HG03175 (cell line): ENCODE measurements at regions not wholly inside any gene's neighbourhood (a gene's known extent, or its start where the extent isn't known, plus 50 kb on each side); places are given as distances from the start of the nearest gene placed in this dataset.
"Not testable (repeated sequence)": the region's sequence is repeated elsewhere in the genome, so short reads cannot be mapped to it uniquely, and the experiment has no call there.

Experiments used
- ATAC-seq: cut with Tn5 transposase; IDR thresholded peaks from one replicate; pipeline ENCODE4 v1.9.1; 2021; ENCODE audit warnings: mild to moderate bottlenecking, moderate library complexity; ENCODE audit not compliant: unreplicated experiment

DNA sequence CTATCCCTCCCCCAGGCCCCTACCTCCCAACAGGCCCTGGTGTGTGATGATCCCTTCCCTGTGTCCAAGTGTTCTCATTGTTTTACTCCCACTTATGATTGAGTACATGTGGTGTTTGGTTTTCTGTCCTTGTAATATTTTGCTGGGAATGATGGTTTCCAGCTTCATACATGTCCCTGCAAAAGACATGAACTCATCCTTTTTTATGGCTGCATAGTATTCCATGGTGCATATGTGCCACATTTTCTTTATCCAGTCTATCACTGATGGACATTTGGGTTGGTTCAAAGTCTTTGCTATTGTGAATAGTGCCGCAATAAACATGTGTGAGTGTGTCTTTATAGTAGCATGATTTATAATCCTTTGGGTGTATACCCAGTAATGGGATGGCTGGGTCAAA lies 151.7 kb downstream of the VSIG4 start:
- not testable (repeated sequence) for ATAC-seq

- no peak for ATAC-seq
These were observed 156.3 kb downstream of the VSIG4 start for GRCh38 chrX:65883556-65883955.

DNA sequence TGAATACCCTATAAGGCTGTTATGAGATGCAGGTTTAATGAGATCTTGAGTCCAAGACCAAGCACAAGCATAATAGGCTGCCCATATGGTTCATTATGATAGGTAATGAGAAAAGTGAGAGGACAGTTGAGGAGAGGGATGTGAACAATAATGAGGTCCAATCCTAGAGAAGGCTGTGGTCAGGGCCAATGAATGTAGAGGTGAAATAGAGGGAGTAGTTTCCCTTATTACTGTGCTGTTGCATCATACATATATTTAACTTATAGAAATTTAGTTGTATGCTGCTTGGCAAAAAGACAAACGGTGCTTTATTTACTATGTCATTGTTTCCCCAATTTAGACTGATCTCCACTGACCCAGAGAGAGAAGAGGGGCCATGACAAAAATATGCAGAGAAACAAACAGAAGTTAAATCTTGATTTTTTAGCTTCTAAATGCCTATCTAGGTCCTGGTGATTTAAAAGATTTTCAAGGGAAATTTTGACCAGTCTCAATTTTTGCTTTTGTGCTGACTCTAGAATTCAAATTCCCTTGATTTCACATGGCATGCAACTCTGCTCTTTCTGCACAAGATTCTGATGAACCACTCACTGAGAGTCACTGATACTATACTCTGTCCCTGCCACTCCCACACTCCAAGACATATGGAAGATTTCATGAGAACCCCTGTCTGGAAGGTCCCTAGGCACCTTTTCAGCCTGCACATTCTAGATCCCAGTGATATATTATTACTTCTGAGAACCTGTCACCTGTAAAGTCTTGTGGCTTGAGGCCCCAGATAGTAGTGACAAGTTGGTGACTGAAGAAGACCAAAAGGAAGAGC lies 159.7 kb downstream of the VSIG4 start:
- no peak for ATAC-seq

DNA sequence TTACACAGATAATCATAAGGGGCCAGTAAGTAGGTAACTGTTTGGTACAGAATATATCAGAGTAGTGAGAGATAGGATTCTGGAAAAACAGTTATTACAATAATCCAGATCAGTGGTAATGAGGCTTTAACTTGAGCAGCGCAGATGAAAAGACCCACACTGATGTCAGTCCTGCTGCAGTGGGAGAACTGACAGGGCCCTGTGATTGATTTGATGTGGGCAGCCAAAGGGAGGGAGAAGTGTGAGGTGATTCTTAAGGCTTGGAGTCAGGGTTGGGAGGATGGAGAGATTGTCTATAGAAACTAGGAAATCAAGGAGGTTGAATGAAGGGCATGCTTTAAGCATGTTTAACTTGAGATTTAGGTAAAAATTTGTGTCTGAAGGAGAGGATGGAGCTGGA lies 161.4 kb downstream of the VSIG4 start:
- ATAC-seq = no peak

GRCh38 chrX:65877953-65878352 lies 161.9 kb downstream of the VSIG4 start:
- ATAC-seq = no peak

DNA sequence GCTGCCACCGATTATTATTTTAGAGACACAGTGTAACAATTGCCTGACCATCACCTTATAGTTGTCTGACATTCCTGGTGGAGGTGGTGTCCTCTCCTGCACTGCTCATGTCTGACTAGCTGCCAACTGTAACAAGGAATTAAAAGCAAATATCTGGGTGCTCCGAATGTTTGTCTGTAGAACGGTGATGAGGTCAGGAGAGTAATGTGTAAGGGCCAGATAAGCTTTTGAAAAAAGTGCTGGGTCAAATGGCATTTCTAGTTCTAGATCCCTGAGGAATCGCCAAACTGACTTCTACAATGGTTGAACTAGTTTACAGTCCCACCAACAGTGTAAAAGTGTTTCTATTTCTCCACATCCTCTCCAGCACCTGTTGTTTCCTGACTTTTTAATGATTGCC lies 164.3 kb downstream of the VSIG4 start:
- ATAC-seq = not testable (repeated sequence)

GRCh38 chrX:65874765-65875164 lies 165.1 kb downstream of the VSIG4 start:
- no peak for ATAC-seq

DNA sequence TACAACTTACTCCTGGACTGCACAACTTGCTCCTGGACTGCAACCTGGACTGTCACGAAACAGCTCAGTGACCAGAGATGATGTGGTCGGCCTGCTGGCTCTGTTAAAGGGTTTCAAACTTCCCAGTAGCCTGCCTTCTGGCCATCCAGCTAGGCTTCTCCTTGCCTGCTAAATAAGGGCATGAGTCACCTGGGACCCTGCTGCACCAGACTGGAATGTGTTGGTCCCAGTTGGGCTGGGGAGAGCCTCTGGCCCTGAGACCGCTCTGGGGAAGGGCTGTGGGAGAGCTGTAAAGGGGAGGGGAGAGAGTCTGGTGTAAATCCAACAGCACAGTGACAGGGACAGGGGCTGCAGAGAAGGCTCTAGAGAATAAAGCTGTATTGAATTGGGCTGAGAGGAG lies 165.8 kb downstream of the VSIG4 start:
- ATAC-seq = no peak

DNA sequence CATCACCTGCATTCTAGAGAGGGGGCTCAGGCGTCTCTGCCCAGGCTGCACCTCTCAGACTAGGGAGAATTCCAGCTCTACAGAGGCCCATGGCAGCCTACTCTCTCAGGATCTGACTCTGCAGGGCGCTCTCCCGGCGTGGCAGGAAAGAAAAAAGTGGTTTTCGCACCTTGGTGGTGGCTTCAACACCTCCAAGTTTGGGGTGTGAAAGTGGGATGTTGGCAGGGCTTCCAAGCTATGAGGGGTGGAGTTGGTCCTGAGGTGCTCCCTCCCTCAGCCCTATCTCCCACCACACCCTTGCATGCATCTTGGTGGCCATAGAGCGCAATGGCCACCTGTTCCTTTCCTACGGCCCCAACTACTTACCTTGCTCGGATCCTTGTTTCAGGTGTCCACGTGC lies 166.5 kb downstream of the VSIG4 start:
- no peak for ATAC-seq

DNA sequence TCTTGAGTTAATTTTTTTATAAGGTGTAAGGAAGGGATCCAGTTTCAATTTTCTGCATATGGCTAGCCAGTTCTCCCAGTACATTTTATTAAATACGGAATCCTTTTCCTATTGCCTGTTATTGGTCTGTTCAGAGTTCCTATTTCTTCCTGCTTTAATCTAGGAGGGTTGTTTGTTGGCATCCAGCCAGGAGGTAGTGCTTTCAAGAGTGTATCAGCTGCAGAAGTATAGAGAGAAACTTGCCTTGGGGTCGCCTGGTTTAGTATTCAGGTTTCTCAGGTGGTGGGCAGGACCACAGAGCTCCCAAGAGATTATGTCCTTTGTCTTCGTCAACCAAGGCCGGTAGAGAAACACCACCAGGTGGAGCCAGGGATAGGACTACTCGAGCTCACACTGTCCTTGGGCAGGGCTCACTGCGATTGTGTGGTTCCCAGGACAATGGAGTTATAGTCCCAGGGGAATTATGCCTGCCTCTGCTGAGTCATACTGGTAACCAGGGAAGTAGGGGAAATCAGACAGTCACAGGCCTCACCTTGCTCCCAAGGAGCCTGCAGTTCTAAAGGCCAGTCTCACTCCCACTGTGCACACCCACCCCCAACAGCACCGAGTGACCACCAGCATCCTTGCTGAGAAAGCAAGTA lies 168.1 kb downstream of the VSIG4 start:
- ATAC-seq = peak; percentile 69

- ATAC-seq = not testable (repeated sequence)
These were observed 169.3 kb downstream of the VSIG4 start for GRCh38 chrX:65870544-65870943.

DNA sequence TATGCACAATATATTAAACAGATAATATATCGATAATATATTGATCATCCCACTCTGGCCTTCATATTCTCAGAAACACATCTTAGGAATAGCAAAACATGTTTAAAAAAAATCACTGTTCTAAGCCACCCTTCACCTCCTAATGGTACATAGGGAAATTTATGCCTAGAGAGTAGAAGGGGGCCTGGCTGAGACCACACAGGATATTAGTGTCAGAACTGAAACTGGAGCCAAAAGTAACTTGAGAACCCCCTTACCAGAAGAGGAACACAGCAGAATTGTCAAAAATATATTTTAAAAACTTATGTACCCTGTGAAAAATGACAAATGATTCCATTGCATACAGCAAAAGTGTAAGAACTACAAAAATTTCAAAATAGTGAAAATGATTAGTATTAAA lies 173.1 kb downstream of the VSIG4 start:
- no peak for ATAC-seq

- ATAC-seq = peak; percentile 85
These were observed 173.7 kb downstream of the VSIG4 start for GRCh38 chrX:65866146-65866545.

- no peak for ATAC-seq
These were observed 177.2 kb downstream of the VSIG4 start for GRCh38 chrX:65862638-65863037.

- no peak for ATAC-seq
These were observed 180.6 kb downstream of the VSIG4 start for GRCh38 chrX:65859299-65859698.

DNA sequence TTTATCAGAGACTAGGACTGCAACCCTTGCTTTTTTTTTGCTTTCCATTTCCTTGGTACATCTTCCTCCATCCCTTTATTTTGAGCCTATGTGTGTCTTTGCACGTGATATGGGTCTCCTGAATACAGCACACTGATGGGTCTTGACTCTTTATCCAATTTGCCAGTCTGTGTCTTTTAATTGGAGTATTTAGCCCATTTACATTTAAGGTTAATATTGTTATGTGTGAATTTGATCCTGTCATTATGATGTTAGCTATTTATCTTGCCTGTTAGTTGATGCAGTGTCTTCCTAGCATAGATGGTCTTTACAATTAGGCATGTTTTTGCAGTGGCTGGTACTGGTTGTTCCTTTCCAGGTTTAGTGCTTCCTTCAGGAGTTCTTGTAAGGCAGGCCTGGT lies 185.4 kb downstream of the VSIG4 start:
- ATAC-seq = not testable (repeated sequence)

GRCh38 chrX:65851306-65851705 lies 183.9 kb downstream of the MSN start:
- not testable (repeated sequence) for ATAC-seq

DNA sequence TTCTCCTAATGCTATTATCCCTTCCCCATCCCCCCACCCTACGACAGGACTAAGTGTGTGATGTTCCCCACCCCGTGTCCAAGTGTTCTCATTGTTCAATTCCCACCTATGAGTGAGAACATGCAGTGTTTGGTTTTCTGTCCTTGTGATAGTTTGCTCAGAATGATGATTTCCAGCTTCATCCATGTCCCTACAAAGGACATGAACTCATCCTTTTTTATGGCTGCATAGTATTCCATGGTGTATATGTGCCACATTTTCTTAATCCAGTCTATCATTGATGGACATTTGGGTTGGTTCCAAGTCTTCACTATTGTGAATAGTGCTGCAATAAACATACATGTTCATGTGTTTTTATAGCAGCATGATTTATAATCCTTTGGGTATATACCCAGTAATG lies 183.4 kb downstream of the MSN start:
- ATAC-seq = not testable (repeated sequence)

DNA sequence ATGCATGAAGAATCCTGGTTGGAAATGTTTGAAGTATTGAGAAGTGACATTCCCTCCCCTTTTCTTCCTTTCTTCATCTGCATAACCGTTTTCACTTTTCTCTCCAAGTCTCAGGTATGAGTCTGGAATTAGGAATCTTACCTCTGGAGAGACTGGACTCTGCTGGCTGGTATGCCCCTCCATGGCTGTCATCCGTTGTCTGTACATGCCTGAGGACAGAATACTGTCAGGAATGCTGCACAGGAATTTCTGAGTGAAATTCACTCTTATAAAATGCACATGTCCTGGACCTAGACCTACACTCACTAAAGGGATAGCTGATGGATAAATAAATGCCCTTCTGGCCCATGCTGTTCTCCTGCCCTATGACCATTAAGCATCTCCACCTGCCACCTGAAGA lies 179.5 kb downstream of the MSN start:
- ATAC-seq = no peak

DNA sequence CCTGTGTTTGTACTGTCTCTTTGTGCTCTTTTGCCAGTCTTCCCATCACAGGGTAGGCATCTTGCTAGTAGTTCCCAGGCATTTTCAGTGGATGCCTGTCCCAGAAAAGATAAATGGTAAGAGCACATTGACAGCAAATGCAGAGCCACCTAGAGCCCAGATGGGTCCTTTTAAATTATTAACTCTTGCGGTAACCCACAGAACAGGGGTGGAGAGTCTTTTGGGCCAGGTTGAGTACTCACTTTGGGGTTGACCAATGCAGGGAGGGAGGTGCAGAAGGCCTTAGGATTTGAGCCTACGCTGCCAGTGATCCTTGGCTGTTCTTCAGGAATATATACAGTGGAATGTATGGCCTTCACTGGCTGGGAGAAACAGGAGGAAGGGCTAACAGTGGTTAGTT lies 173.8 kb downstream of the MSN start:
- peak; percentile 76 for ATAC-seq

- no peak for ATAC-seq
These were observed 171.2 kb downstream of the MSN start for GRCh38 chrX:65838674-65839073.

DNA sequence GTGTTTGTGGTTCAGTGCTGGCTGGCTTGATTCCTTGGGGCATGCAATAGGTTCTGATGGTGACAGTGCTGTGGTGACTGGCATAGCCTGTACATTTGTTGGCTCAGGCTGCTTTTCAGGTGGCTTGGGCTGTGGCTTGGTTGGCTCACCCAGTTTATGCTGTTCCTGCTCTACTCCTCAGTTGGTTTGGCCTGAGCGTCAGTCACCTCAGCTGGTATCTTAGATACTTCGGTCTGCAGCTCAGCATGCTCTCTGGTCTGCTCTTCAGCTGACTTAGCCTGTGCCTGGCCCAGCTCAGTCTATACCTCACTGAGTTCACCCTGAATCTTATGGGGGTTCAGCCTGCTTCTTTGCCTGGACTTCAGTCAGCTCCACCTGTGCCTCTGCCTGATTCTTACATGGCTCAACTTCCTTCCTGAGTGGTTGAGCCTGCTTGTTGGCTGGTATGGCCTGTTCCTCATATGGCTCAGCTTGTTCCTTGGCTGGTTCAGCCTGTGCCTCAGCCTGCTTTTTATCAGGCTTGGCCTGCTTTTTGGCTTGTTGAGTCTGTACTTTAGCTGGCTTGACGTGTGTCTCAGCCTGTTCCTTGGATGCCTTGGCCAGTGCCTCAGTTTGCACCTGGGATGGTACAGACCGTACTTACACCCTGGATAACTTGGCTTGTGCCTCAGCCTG lies 170.6 kb downstream of the MSN start:
- ATAC-seq = no peak
